HepG2 (cell line): ENCODE measurements at regions not wholly inside any gene's neighbourhood (a gene's known extent, or its start where the extent isn't known, plus 50 kb on each side); places are given as distances from the start of the nearest gene placed in this dataset.
A peak's percentile ranks its signal among the peaks of the same experiment; 100 is the strongest.
"Not testable (repeated sequence)": the region's sequence is repeated elsewhere in the genome, so short reads cannot be mapped to it uniquely, and the experiment has no call there.

ENCODE experiments used
- ATAC-seq: fragments of 200-7000 bp; cut with Tn5 transposase; 3 replicates; pipeline ENCODE4 v1.9.1; 2020; ENCODE audit warnings: mild to moderate bottlenecking, moderate library complexity
- BruUV-seq: library from RNA; stranded (reverse); fragments of 400-500 nt; replicated peaks from 2 replicates; lab custom pipeline; 2021; lab: Mats Ljungman, UMichigan
- CTCF ChIA-PET: fragments of 300-600 bp; formaldehyde crosslinking; extraction: SDS; loops from one replicate; lab custom pipeline; 2021; ENCODE audit warnings: low total read pairs, inconsistent platforms, low intra/inter-chr PET ratio; lab: Yijun Ruan, JAX
- POLR2A ChIA-PET: fragments of 350-600 bp; sonication (Branson Sonifier 250); formaldehyde crosslinking; loops from one replicate; lab custom pipeline; 2020; ENCODE audit warnings: antibody characterized with exemption, inconsistent platforms; lab: Yijun Ruan, JAX
- DNase-seq: peaks from one replicate; pipeline ENCODE4 v3.0.0-alpha.2; 2015; ENCODE audit warnings: low spot score
- FAIRE-seq: peaks from 3 replicates; lab custom pipeline; 2011; peaks lifted over from hg19 to GRCh38; lab: Jason Lieb, UNC
- H2AFZ ChIP-seq: one replicate; pipeline ENCODE4 v1.6.1; 2011; ENCODE audit warnings: low read length, inconsistent platforms
- H3K27ac ChIP-seq: fragments of 300-600 bp; 3 replicates; pipeline ENCODE4 v1.8.0; 2011; ENCODE audit warnings: mixed run types, mild to moderate bottlenecking, mixed read lengths, low read length, inconsistent platforms; ENCODE audit not compliant: insufficient read depth; ENCODE audit errors: extremely low read length
- H3K27me3 ChIP-seq, 2 experiments: fragments of 200-600 bp in 1 of 2; 2 replicates in 1 of 2; 3 replicates in 1 of 2; pipeline versions ENCODE4 v1.6.0 to v1.8.0; 2011; ENCODE audit warnings: low read length in 2 of 2, mild to moderate bottlenecking in 2 of 2, moderate library complexity in 2 of 2, inconsistent platforms in 1 of 2; ENCODE audit not compliant: insufficient read depth in 2 of 2, control insufficient read depth in 1 of 2
- H3K36me3 ChIP-seq, 2 experiments: fragments of 200-600 bp in 1 of 2; replicated peaks in 1 of 2; 2 replicates in 1 of 2; 3 replicates in 1 of 2; pipeline versions ENCODE4 v1.5.1 to v1.8.0; 2011; ENCODE audit warnings: low read length in 2 of 2, inconsistent platforms in 1 of 2; ENCODE audit not compliant: insufficient read depth in 2 of 2, control insufficient read depth in 1 of 2
- H3K4me1 ChIP-seq: 2 replicates; pipeline ENCODE4 v1.5.1; 2012; ENCODE audit warnings: low read length, inconsistent platforms; ENCODE audit not compliant: insufficient read depth
- H3K4me2 ChIP-seq: 2 replicates; pipeline ENCODE4 v1.6.0; 2011; ENCODE audit warnings: low read depth, low read length, inconsistent platforms
- H3K4me3 ChIP-seq, 3 experiments: fragments of 200-600 bp in 1 of 3; sonication (generic), shearing (Covaris generic) in 1 of 3; replicated peaks in 1 of 3; 2 replicates each; pipeline ENCODE4 v1.5.1; 2011 to 2016; ENCODE audit warnings: low read length in 3 of 3, inconsistent platforms in 2 of 3, low read depth in 2 of 3, mild to moderate bottlenecking in 2 of 3, control low read depth in 1 of 3, mixed read lengths in 1 of 3; ENCODE audit not compliant: insufficient read depth in 1 of 3
- H3K79me2 ChIP-seq: one replicate; pipeline ENCODE4 v1.6.1; 2011; ENCODE audit warnings: low read length, inconsistent platforms; ENCODE audit not compliant: insufficient read depth
- H3K9ac ChIP-seq: 2 replicates; pipeline ENCODE4 v1.6.0; 2011; ENCODE audit warnings: mild to moderate bottlenecking, low read depth, low read length, inconsistent platforms; ENCODE audit not compliant: insufficient read depth
- H3K9me3 ChIP-seq: 2 replicates; pipeline ENCODE4 v1.5.1; 2012; ENCODE audit warnings: mild to moderate bottlenecking, low read length
- H4K20me1 ChIP-seq: 2 replicates; pipeline ENCODE4 v1.6.0; 2011; ENCODE audit warnings: inconsistent platforms, mild to moderate bottlenecking, low read length, moderate library complexity; ENCODE audit not compliant: insufficient read depth
- HNF1B ChIP-seq: sonication (generic); formaldehyde crosslinking; IDR thresholded peaks from 2 replicates; pipeline ENCODE4 v1.5.1; 2020; ENCODE audit warnings: mild to moderate bottlenecking, moderate library complexity, missing genetic modification reagents
- MZF1 ChIP-seq: sonication (generic); formaldehyde crosslinking; IDR thresholded peaks from 2 replicates; pipeline ENCODE4 v1.8.1; 2023; ENCODE audit warnings: mild to moderate bottlenecking, missing genetic modification reagents, borderline replicate concordance
- NAIF1 ChIP-seq: sonication (generic); formaldehyde crosslinking; IDR thresholded peaks from 2 replicates; pipeline ENCODE4 v1.5.0; 2020; ENCODE audit warnings: mild to moderate bottlenecking, missing genetic modification reagents, borderline replicate concordance
- SAP130 ChIP-seq: IDR thresholded peaks from 2 replicates; pipeline ENCODE4 v1.6.1; 2016; ENCODE audit warnings: low read depth
- ZBTB38 ChIP-seq: sonication (generic); formaldehyde crosslinking; IDR thresholded peaks from 2 replicates; pipeline ENCODE4 v1.5.1; 2020; ENCODE audit warnings: mild to moderate bottlenecking, missing genetic modification reagents
- ZFP91 ChIP-seq: sonication (generic); formaldehyde crosslinking; IDR thresholded peaks from 2 replicates; pipeline ENCODE4 v1.9.0; 2022; ENCODE audit warnings: missing genetic modification reagents, mild to moderate bottlenecking, borderline replicate concordance
- WGBS: methylation state at CpG from one replicate; pipeline ENCODE4 v1.1.6; 2017; ENCODE audit warnings: low lambda C conversion rate; 5-methylcytosine and 5-hydroxymethylcytosine counted together
- in situ Hi-C: cut with HindIII; loops from 2 replicates; pipeline ENCODE4 v1.10.0; 2017; ENCODE audit warnings: low pct_unique_long_range_greater_than_20kb; ENCODE audit not compliant: extremely low pct_ligation_motif_present
- intact Hi-C: fragments of 100-400 bp; cut with micrococcal nuclease; formaldehyde crosslinking; loops from one replicate; pipeline ENCODE4 v1.10.0; 2022; ENCODE audit not compliant: unreplicated experiment

GRCh38 chr2:106281907-106282430 is 87.9 kb upstream of the UXS1 start:
- FAIRE-seq = peak; percentile 55
- peaks cover 100% of the 10 kb centered on the region for H3K4me1 ChIP-seq
- TF ChIP-seq NAIF1 (CRISPR knock-in tag) = peak; percentile 40; the same call in 1 of the 2 replicates
- TF ChIP-seq ZBTB38 (CRISPR knock-in tag) = peak; percentile 45; the same call in 1 of the 2 replicates
- 0 out of 2 replicates have a peak, but pooled peaks have one; percentile 45 for TF ChIP-seq MZF1 (CRISPR knock-in tag)
- TF ChIP-seq ZFP91 = 0 out of 2 replicates have a peak, but pooled peaks have one; percentile 1
- 0 out of 2 replicates have a peak, but pooled peaks have one; percentile 13 for TF ChIP-seq SAP130
- 0 out of 2 replicates have a peak, but pooled peaks have one; percentile 23 for TF ChIP-seq HNF1B
- H4K20me1 ChIP-seq, POLR2A ChIA-PET, CTCF ChIA-PET, H3K4me3 ChIP-seq, H2AFZ ChIP-seq, in situ Hi-C loops, H3K9me3 ChIP-seq, H3K79me2 ChIP-seq, DNase-seq, H3K36me3 ChIP-seq, BruUV-seq, intact Hi-C loops, ATAC-seq, H3K27me3 ChIP-seq: not testable (repeated sequence)
- H3K9ac ChIP-seq = peak overlapping the region; percentile 17; the same call in 1 of the 2 replicates
- peak overlapping the region; percentile 83 for H3K27ac ChIP-seq
- WGBS = 93% methylated on average over 9 of the region's 11 CpGs
- H3K4me2 ChIP-seq = peak overlapping the region; percentile 41; the same call in 1 of the 2 replicates
